Gastrocnemius medialis (tissue), 4 donors: ENCODE measurements at regions not wholly inside any gene's neighbourhood (a gene's known extent, or its start where the extent isn't known, plus 50 kb on each side); places are given as distances from the start of the nearest gene placed in this dataset.

Experiments used
- CTCF ChIP-seq, 5 experiments: fragments of 450-650 bp in 3 of 5; fragments of 200-600 bp in 2 of 5; sonication (generic) in 2 of 5; IDR thresholded peaks in 4 of 5; conservative IDR thresholded peaks in 1 of 5; 1 replicate in 4 of 5; 2 replicates in 1 of 5; pipeline ENCODE4 v1.5.1; 2016 to 2019; ENCODE audit warnings: antibody characterized with exemption in 5 of 5, mild to moderate bottlenecking in 3 of 5, moderate library complexity in 3 of 5
- POLR2A ChIP-seq, 2 donors: fragments of 450-650 bp; IDR thresholded peaks; one replicate each; pipeline ENCODE4 v1.6.1; 2017; ENCODE audit warnings: antibody characterized with exemption in 2 of 2, mild to moderate bottlenecking in 2 of 2, moderate library complexity in 2 of 2

GRCh38 chr6:167208819-167209576 is 51.2 kb upstream of the GPR31 start:
- TF ChIP-seq CTCF (IDR thresholded peaks at IDR 0.05 in 4 of 5, conservative IDR thresholded peaks at IDR 0.05 in 1 of 5) (no peak), POLR2A (IDR thresholded peaks at IDR 0.05) (no peak)
